K562 (cell line): ENCODE measurements at regions not wholly inside any gene's neighbourhood (a gene's known extent, or its start where the extent isn't known, plus 50 kb on each side); places are given as distances from the start of the nearest gene placed in this dataset.

ENCODE experiments used
- ATAC-seq: fragments of 200-7000 bp; cut with Tn5 transposase; 3 replicates; pipeline ENCODE4 v1.9.1; 2020; ENCODE audit warnings: moderate library complexity
- BruUV-seq: library from RNA; stranded (reverse); fragments of 400-500 nt; replicated peaks from 2 replicates; lab custom pipeline; 2021; lab: Mats Ljungman, UMichigan
- CTCF ChIA-PET: fragments of 300-600 bp; formaldehyde crosslinking; extraction: SDS; loops from one replicate; lab custom pipeline; 2021; ENCODE audit warnings: low intra/inter-chr PET ratio; lab: Yijun Ruan, JAX
- POLR2A ChIA-PET: fragments of 300-600, 350-650 bp; sonication (Branson Sonifier 250); formaldehyde crosslinking; extraction: SDS; loops from one replicate; lab custom pipeline; 2021; ENCODE audit warnings: antibody characterized with exemption, inconsistent platforms; lab: Yijun Ruan, JAX
- DNase-seq, 4 experiments: peaks; one replicate each; pipeline versions ENCODE4 v3.0.0 to v3.0.0-alpha.2; 2011 to 2018; ENCODE audit warnings: low spot score in 3 of 4, mixed read lengths in 3 of 4; ENCODE audit errors: extremely low read depth in 1 of 4
- FAIRE-seq: peaks from 2 replicates; lab custom pipeline; 2011; peaks lifted over from hg19 to GRCh38; lab: Jason Lieb, UNC
- H2AFZ ChIP-seq: 2 replicates; pipeline ENCODE4 v1.6.0; 2011; ENCODE audit warnings: low read depth, low read length, control low read depth, inconsistent platforms
- H3K27ac ChIP-seq: fragments of 200-600 bp; 3 replicates; pipeline ENCODE4 v1.8.0; 2011; ENCODE audit warnings: low read depth, mild to moderate bottlenecking, control low read depth, inconsistent platforms, low read length, moderate library complexity, mixed read lengths; ENCODE audit errors: extremely low read depth
- H3K27me3 ChIP-seq, 2 experiments: fragments of 300-600 bp in 1 of 2; 2 replicates in 1 of 2; 3 replicates in 1 of 2; pipeline versions ENCODE4 v1.6.0 to v1.8.0; 2011; ENCODE audit warnings: inconsistent platforms in 2 of 2, low read length in 2 of 2, mild to moderate bottlenecking in 1 of 2, mixed read lengths in 1 of 2, moderate library complexity in 1 of 2; ENCODE audit not compliant: control insufficient read depth in 2 of 2, insufficient read depth in 2 of 2
- H3K36me3 ChIP-seq: fragments of 300-600 bp; 3 replicates; pipeline ENCODE4 v1.8.0; 2011; ENCODE audit warnings: mild to moderate bottlenecking, low read length, inconsistent platforms; ENCODE audit not compliant: control insufficient read depth, insufficient read depth
- H3K4me1 ChIP-seq, 2 experiments: fragments of 200-600 bp in 1 of 2; replicated peaks in 1 of 2; 2 replicates in 1 of 2; 3 replicates in 1 of 2; pipeline versions ENCODE4 v1.5.1 to v1.8.0; 2011; ENCODE audit warnings: inconsistent platforms in 2 of 2, low read length in 2 of 2, mild to moderate bottlenecking in 1 of 2, mixed read lengths in 1 of 2, moderate library complexity in 1 of 2; ENCODE audit not compliant: control insufficient read depth in 2 of 2, insufficient read depth in 2 of 2
- H3K4me2 ChIP-seq: 2 replicates; pipeline ENCODE4 v1.6.1; 2011; ENCODE audit warnings: low read length, control low read depth, inconsistent platforms, mixed read lengths; ENCODE audit not compliant: insufficient read depth
- H3K4me3 ChIP-seq: fragments of 200-600 bp; sonication (generic), shearing (Covaris generic); 2 replicates; pipeline ENCODE4 v1.5.1; 2016; ENCODE audit warnings: control low read depth, inconsistent platforms
- H3K79me2 ChIP-seq: fragments of 200-600 bp; 3 replicates; pipeline ENCODE4 v1.8.0; 2011; ENCODE audit warnings: low read length, inconsistent platforms; ENCODE audit not compliant: control insufficient read depth, insufficient read depth
- H3K9ac ChIP-seq, 2 experiments: 2 replicates each; pipeline versions ENCODE4 v1.6.0 to v1.6.1; 2011; ENCODE audit warnings: low read depth in 2 of 2, low read length in 2 of 2, control low read depth in 1 of 2, inconsistent platforms in 1 of 2, mild to moderate bottlenecking in 1 of 2, mixed read lengths in 1 of 2; ENCODE audit not compliant: insufficient read depth in 1 of 2
- H3K9me1 ChIP-seq: one replicate; pipeline ENCODE4 v1.6.0; 2011; ENCODE audit warnings: inconsistent platforms, mild to moderate bottlenecking, low read length, moderate library complexity; ENCODE audit not compliant: control insufficient read depth, insufficient read depth
- H3K9me3 ChIP-seq: replicated peaks from 2 replicates; pipeline ENCODE4 v1.5.1; 2011; ENCODE audit warnings: low read depth, low read length, inconsistent platforms; ENCODE audit not compliant: control insufficient read depth, insufficient read depth
- H4K20me1 ChIP-seq: replicated peaks from 2 replicates; pipeline ENCODE4 v1.6.1; 2011; ENCODE audit warnings: low read length, inconsistent platforms, mixed read lengths; ENCODE audit not compliant: control insufficient read depth, insufficient read depth
- ATF4 ChIP-seq: fragments of 450-650 bp; formaldehyde crosslinking; IDR thresholded peaks from 2 replicates; pipeline ENCODE4 v1.4.0; 2022; ENCODE audit warnings: mild to moderate bottlenecking, moderate library complexity
- CHCHD3 ChIP-seq: fragments of 250-450 bp; sonication (Bioruptor Pico); IDR thresholded peaks from 2 replicates; pipeline ENCODE4 v2.1.2; 2022; ENCODE audit warnings: mild to moderate bottlenecking
- KAT8 ChIP-seq: fragments of 450-650 bp; IDR thresholded peaks from 2 replicates; pipeline ENCODE4 v1.6.1; 2016; ENCODE audit warnings: low read depth, mild to moderate bottlenecking
- SOX6 ChIP-seq: fragments of 450-650 bp; IDR thresholded peaks from 2 replicates; pipeline ENCODE4 v1.6.1; 2014; ENCODE audit warnings: mild to moderate bottlenecking
- TCF3 ChIP-seq: sonication (generic); formaldehyde crosslinking; IDR thresholded peaks from 2 replicates; pipeline ENCODE4 v1.4.0; 2020; ENCODE audit warnings: mild to moderate bottlenecking, missing genetic modification reagents
- U2AF1 ChIP-seq: fragments of 200-400 bp; formaldehyde crosslinking; optimal IDR thresholded peaks from 2 replicates; pipeline ENCODE3; 2017; ENCODE audit warnings: mild to moderate bottlenecking, low read depth, low read length, moderate library complexity
- ZFP30 ChIP-seq: fragments of 250-450 bp; sonication (Bioruptor Pico); IDR thresholded peaks from 2 replicates; pipeline ENCODE4 v1.8.0; 2022; ENCODE audit warnings: moderate library complexity, mild to moderate bottlenecking, inconsistent platforms, borderline replicate concordance
- ZFP91 ChIP-seq: sonication (generic); formaldehyde crosslinking; IDR thresholded peaks from 2 replicates; pipeline ENCODE4 v1.8.0; 2022; ENCODE audit warnings: mild to moderate bottlenecking, missing genetic modification reagents
- WGBS: fragments of 100-300 bp; shearing (Covaris generic); methylation state at CpG from one replicate; pipeline ENCODE4 v1.1.6; 2016; ENCODE audit warnings: low coverage, mixed read lengths; ENCODE audit not compliant: insufficient coverage; ENCODE audit errors: missing lambda C conversion rate; 5-methylcytosine and 5-hydroxymethylcytosine counted together
- in situ Hi-C: fragments of 300-500 bp; cut with MboI; formaldehyde crosslinking; loops from 4 replicates; pipeline ENCODE4 v1.15.0; 2018; ENCODE audit warnings: inconsistent platforms, mixed read lengths
- intact Hi-C: fragments of 100-400 bp; cut with micrococcal nuclease; formaldehyde crosslinking; loops from 2 replicates; pipeline ENCODE4 v1.14.2; 2022
- TF ChIP-seq, protein P1 (sequence below): fragments of 450-650 bp; IDR thresholded peaks from 2 replicates; pipeline ENCODE4 v1.7.1; 2018; ENCODE audit warnings: mild to moderate bottlenecking, low read depth; ENCODE audit not compliant: partially characterized antibody

- H3K36me3 ChIP-seq, result no peaks in the 10 kb centered on the region
- BruUV-seq, result no TSS peak
- TF ChIP-seq SOX6, result no peak
- TF ChIP-seq, protein P1, sequence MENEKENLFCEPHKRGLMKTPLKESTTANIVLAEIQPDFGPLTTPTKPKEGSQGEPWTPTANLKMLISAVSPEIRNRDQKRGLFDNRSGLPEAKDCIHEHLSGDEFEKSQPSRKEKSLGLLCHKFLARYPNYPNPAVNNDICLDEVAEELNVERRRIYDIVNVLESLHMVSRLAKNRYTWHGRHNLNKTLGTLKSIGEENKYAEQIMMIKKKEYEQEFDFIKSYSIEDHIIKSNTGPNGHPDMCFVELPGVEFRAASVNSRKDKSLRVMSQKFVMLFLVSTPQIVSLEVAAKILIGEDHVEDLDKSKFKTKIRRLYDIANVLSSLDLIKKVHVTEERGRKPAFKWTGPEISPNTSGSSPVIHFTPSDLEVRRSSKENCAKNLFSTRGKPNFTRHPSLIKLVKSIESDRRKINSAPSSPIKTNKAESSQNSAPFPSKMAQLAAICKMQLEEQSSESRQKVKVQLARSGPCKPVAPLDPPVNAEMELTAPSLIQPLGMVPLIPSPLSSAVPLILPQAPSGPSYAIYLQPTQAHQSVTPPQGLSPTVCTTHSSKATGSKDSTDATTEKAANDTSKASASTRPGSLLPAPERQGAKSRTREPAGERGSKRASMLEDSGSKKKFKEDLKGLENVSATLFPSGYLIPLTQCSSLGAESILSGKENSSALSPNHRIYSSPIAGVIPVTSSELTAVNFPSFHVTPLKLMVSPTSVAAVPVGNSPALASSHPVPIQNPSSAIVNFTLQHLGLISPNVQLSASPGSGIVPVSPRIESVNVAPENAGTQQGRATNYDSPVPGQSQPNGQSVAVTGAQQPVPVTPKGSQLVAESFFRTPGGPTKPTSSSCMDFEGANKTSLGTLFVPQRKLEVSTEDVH, result no peak
- TF ChIP-seq TCF3 (CRISPR knock-in tag), result no peak
- TF ChIP-seq KAT8, result no peak
- no peak for TF ChIP-seq CHCHD3 (CRISPR knock-in tag)
- no peak for TF ChIP-seq ATF4 (CRISPR knock-in tag)
- no peak for TF ChIP-seq ZFP30 (CRISPR knock-in tag)
- no peak for TF ChIP-seq U2AF1
- no peak for TF ChIP-seq ZFP91
- TF ChIP-seq, all 486 proteins: peak for 0
- Histone ChIP-seq H3K9ac (no peak overlapping the region), H3K9me1 (no peaks in the 10 kb centered on the region), H2AFZ (no peak overlapping the region), H4K20me1 (no peaks in the 10 kb centered on the region), H3K9me3 (no peaks in the 10 kb centered on the region; the same call in 1 of the 2 replicates), H3K27ac (no peak overlapping the region), H3K27me3 (no peaks in the 10 kb centered on the region), H3K4me3 (no peak overlapping the region), H3K79me2 (no peaks in the 10 kb centered on the region), H3K4me2 (no peak overlapping the region), H3K4me1 (no peaks in the 10 kb centered on the region)
- no peak for DNase-seq
- CTCF ChIA-PET, result no interaction called here
- POLR2A ChIA-PET, result interaction anchor here (0.6 kb wide), 1 partner anchor 538 kb away, joined by 3 read pairs; no protein-coding TSS in a partner anchor
- no peak for ATAC-seq
- in situ Hi-C loops (no loop called here), intact Hi-C loops (no loop called here)
- no peak for FAIRE-seq
- 0% methylated on average over 1 of the region's 1 CpG for WGBS
Observed at GRCh38 chr3:173253471-173253870, 112.4 kb upstream of the SPATA16 start.
